Sigmoid colon (tissue), 6 donors: ENCODE measurements at regions not wholly inside any gene's neighbourhood (a gene's known extent, or its start where the extent isn't known, plus 50 kb on each side); places are given as distances from the start of the nearest gene placed in this dataset.

Experiments used
- DNase-seq: peaks from one replicate; pipeline ENCODE4 v3.0.0-alpha.2; 2019
- H3K27ac ChIP-seq, 4 donors: fragments of 200-600 bp; sonication (generic); one replicate each; pipeline ENCODE4 v1.5.1; 2016 to 2019; ENCODE audit warnings: mild to moderate bottlenecking in 1 of 4
- H3K27me3 ChIP-seq, 3 donors: fragments of 200-600 bp; sonication (generic); one replicate each; pipeline ENCODE4 v1.5.1; 2019; ENCODE audit warnings: mild to moderate bottlenecking in 1 of 3
- H3K36me3 ChIP-seq, 4 donors: fragments of 200-600 bp; sonication (generic); one replicate each; pipeline ENCODE4 v1.5.1; 2016 to 2019
- H3K4me1 ChIP-seq, 4 donors: fragments of 200-600 bp; sonication (generic); one replicate each; pipeline ENCODE4 v1.5.1; 2017 to 2019
- H3K4me3 ChIP-seq, 4 donors: fragments of 200-600 bp; sonication (generic); one replicate each; pipeline ENCODE4 v1.5.1; 2017 to 2019; ENCODE audit warnings: mild to moderate bottlenecking in 2 of 4, moderate library complexity in 1 of 4
- H3K9me3 ChIP-seq, 4 donors: fragments of 200-600 bp in 3 of 4; sonication (generic) in 3 of 4; one replicate each; pipeline versions ENCODE4 v1.5.1 to v1.6.1; 2013 to 2019
- CTCF ChIP-seq, 4 experiments: fragments of 450-650 bp in 3 of 4; fragments of 200-600 bp in 1 of 4; IDR thresholded peaks; one replicate each; pipeline ENCODE4 v1.5.1; 2016 to 2019; ENCODE audit warnings: antibody characterized with exemption in 4 of 4, mild to moderate bottlenecking in 3 of 4, moderate library complexity in 2 of 4
- EP300 ChIP-seq, 4 donors: sonication (generic); formaldehyde crosslinking; IDR thresholded peaks; one replicate each; pipeline ENCODE4 v1.6.1; 2017; ENCODE audit warnings: antibody characterized with exemption in 4 of 4
- POLR2A ChIP-seq, 2 donors: fragments of 450-650 bp; IDR thresholded peaks; one replicate each; pipeline ENCODE4 v1.6.1; 2016; ENCODE audit warnings: antibody characterized with exemption in 2 of 2, mild to moderate bottlenecking in 2 of 2, moderate library complexity in 2 of 2
- POLR2AphosphoS5 ChIP-seq, 4 donors: sonication (generic); formaldehyde crosslinking; IDR thresholded peaks; one replicate each; pipeline ENCODE4 v1.6.1; 2017; ENCODE audit warnings: antibody characterized with exemption in 4 of 4
- WGBS, 2 donors: extraction: QIAGEN DNeasy Blood & Tissue Kit; methylation state at CpG; one replicate each; pipeline ENCODE4 v1.1.7; 2013; 5-methylcytosine and 5-hydroxymethylcytosine counted together
- intact Hi-C: fragments of 100-400 bp; cut with DNase I; formaldehyde crosslinking; loops from one replicate; pipeline ENCODE4 v1.15.1; 2023
- donor health status: healthy with polysubstance abuse.
- donor health status: healthy.

GRCh38 chr2:150811259-150811855 is 323.9 kb upstream of the RND3 start:
- no peaks in the 10 kb centered on the region for H3K36me3 ChIP-seq
- H3K27ac ChIP-seq = no peak overlapping the region
- intact Hi-C loops = no loop called here
- no peaks in the 10 kb centered on the region for H3K27me3 ChIP-seq
- no peak overlapping the region for H3K4me3 ChIP-seq
- no peak for DNase-seq
- H3K4me1 ChIP-seq = peaks cover 0 to 12% (median 3%) of the 10 kb centered on the region in 4 donors
- 51 to 55% methylated on average over 5 of the region's 5 CpGs for WGBS, 2 donors
- peak in 3 of 4 donors; percentile 21 to 64 (median 32) for TF ChIP-seq POLR2AphosphoS5 (IDR thresholded peaks at IDR 0.05)
- TF ChIP-seq EP300 (IDR thresholded peaks at IDR 0.05) = no peak
- no peaks in the 10 kb centered on the region for H3K9me3 ChIP-seq

GRCh38 chr2:150809103-150809502 is 321.6 kb upstream of the RND3 start:
- Histone ChIP-seq H3K36me3 (no peaks in the 10 kb centered on the region), H3K4me1 (peaks cover 0 to 17% (median 4%) of the 10 kb centered on the region in 4 donors), H3K4me3 (no peak overlapping the region), H3K27ac (no peak overlapping the region), H3K9me3 (no peaks in the 10 kb centered on the region), H3K27me3 (no peaks in the 10 kb centered on the region)
- WGBS, 2 donors = 65 to 76% methylated on average over 2 of the region's 2 CpGs
- DNase-seq = no peak
- TF ChIP-seq CTCF (IDR thresholded peaks at IDR 0.05) = no peak
- no peak for TF ChIP-seq POLR2AphosphoS5 (IDR thresholded peaks at IDR 0.05)
- TF ChIP-seq POLR2A (IDR thresholded peaks at IDR 0.05) = no peak
- no peak for TF ChIP-seq EP300 (IDR thresholded peaks at IDR 0.05)
- intact Hi-C loops = no loop called here

- Histone ChIP-seq H3K4me1 (peaks cover 0 to 14% (median 4%) of the 10 kb centered on the region in 4 donors), H3K4me3 (no peak overlapping the region), H3K27ac (no peak overlapping the region), H3K27me3 (no peaks in the 10 kb centered on the region), H3K9me3 (no peaks in the 10 kb centered on the region), H3K36me3 (no peaks in the 10 kb centered on the region)
- DNase-seq = no peak
- 44 to 52% methylated on average over 4 of the region's 4 CpGs for WGBS, 2 donors
- no peak for TF ChIP-seq EP300 (IDR thresholded peaks at IDR 0.05)
- TF ChIP-seq POLR2AphosphoS5 (IDR thresholded peaks at IDR 0.05) = no peak
- no peak for TF ChIP-seq CTCF (IDR thresholded peaks at IDR 0.05)
- no peak for TF ChIP-seq POLR2A (IDR thresholded peaks at IDR 0.05)
- intact Hi-C loops = no loop called here
These were observed 318.9 kb upstream of the RND3 start for GRCh38 chr2:150806336-150806735.

GRCh38 chr2:150803689-150804398 is 316.4 kb upstream of the RND3 start:
- intact Hi-C loops = no loop called here

More at GRCh38 chr2:150803689-150804398, 316.4 kb upstream of the RND3 start:
- TF ChIP-seq EP300 (IDR thresholded peaks at IDR 0.05) (no peak), POLR2AphosphoS5 (IDR thresholded peaks at IDR 0.05) (no peak), CTCF (IDR thresholded peaks at IDR 0.05) (no peak), POLR2A (IDR thresholded peaks at IDR 0.05) (no peak)
- Histone ChIP-seq H3K27ac (no peak overlapping the region), H3K36me3 (no peaks in the 10 kb centered on the region), H3K27me3 (no peaks in the 10 kb centered on the region), H3K9me3 (no peaks in the 10 kb centered on the region), H3K4me3 (no peak overlapping the region), H3K4me1 (peaks cover 0 to 9% (median 4%) of the 10 kb centered on the region in 4 donors)
- WGBS, 2 donors = 62 to 71% methylated on average over 6 of the region's 6 CpGs
- no peak for DNase-seq
